Loucy (cell line): ENCODE measurements at regions not wholly inside any gene's neighbourhood (a gene's known extent, or its start where the extent isn't known, plus 50 kb on each side); places are given as distances from the start of the nearest gene placed in this dataset.

Source experiments
- CTCF ChIP-seq: fragments of 200-600 bp; sonication (generic); conservative IDR thresholded peaks from 2 replicates; pipeline ENCODE4 v1.5.1; 2014; ENCODE audit warnings: mild to moderate bottlenecking, antibody characterized with exemption, low read length
- EZH2phosphoT487 ChIP-seq: fragments of 200-600 bp; IDR thresholded peaks from 2 replicates; pipeline ENCODE4 v1.6.1; 2018; ENCODE audit warnings: antibody characterized with exemption, mild to moderate bottlenecking, moderate library complexity, borderline replicate concordance

- no peak for TF ChIP-seq CTCF
- no peak for TF ChIP-seq EZH2phosphoT487
These were observed 132.1 kb upstream of the SLC30A5 start for GRCh38 chr5:68961762-68962161.
